NOMO-1 treated with DMSO at 0.1 percent for 48 hours (cell line): ENCODE measurements at regions not wholly inside any gene's neighbourhood (a gene's known extent, or its start where the extent isn't known, plus 50 kb on each side); places are given as distances from the start of the nearest gene placed in this dataset.
A peak's percentile ranks its signal among the peaks of the same experiment; 100 is the strongest.
"Not testable (repeated sequence)": the region's sequence is repeated elsewhere in the genome, so short reads cannot be mapped to it uniquely, and the experiment has no call there.

Experiments used
- DNase-seq: peaks from one replicate; lab custom pipeline; 2025; ENCODE audit not compliant: unreplicated experiment; lab: John Stamatoyannopoulos, UW

DNA sequence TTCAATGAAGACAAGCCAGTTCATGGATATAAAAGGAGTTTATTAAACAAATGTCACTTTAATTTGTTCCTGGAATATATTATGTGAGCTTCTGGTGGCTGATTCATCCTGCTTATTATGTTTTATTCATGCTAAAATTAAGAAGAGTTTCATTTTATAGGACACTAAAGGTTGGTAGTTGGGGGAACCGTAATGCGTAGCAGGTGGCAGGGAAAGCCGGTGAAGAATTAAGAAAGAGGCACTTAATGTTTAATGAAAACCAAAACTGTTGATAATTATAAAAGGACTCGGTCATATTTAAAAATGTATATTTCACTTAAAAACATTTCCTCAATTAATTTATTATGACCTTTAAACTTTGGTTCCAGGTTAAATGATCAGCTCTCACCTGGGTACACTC is 94.3 kb downstream of the XKR3 start:
- not testable (repeated sequence) for DNase-seq

DNA sequence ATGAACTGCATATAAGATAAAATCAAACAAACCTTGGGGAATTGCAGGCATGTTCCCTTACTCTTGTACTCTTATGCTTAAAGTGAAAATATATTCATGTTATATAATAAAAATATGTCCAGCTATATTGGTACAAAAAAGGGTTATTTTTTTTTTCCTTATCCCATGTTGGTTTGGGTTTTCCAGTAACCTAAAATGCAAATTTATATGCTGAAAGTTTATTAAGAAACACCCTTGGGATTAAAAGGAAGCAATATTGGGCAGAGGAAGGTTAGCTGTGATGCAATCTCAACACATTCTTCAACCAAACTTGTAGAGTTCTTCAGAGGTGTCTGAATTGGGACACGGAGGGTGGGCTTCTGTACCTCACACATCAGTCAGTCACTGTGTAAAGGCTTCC is 97.7 kb downstream of the XKR3 start:
- not testable (repeated sequence) for DNase-seq

DNA sequence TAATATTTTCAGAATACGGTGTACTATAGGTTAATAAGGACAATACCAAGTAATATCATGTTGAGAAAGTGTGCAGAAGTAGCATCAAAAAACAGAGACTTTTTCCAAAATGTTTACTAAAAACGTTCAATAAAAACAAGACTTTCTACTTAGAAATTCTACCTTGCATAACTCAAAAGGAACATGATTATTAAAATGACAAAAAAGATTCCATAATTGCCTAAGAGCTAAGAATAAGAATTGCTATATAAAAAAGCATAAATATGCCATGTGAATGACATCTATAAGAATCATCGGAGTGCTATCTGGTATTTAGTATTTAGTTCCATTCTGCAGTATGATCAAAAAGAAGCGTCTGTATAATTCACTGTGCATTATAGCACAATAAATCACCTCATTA is 102.0 kb downstream of the XKR3 start:
- DNase-seq, result not testable (repeated sequence)

DNA sequence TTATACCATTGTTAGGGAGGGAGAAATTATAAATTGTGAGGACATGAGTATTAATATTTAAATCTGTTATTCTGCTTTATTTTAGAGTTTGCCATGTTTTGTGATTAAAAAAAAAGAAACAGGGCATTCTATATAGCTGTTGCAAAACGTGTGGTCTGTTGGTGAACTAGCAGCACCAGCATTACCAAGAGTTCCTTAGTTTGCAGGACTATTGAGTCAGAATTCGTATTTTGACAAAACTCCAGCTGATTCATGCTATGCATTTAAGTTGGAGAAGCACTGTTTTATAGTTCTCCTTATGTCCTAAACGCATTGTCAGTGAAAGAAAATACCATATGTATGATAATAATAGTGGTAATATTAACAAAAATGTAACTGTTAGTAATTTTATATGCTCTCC is 102.6 kb downstream of the XKR3 start:
- peak; percentile 84 for DNase-seq

DNA sequence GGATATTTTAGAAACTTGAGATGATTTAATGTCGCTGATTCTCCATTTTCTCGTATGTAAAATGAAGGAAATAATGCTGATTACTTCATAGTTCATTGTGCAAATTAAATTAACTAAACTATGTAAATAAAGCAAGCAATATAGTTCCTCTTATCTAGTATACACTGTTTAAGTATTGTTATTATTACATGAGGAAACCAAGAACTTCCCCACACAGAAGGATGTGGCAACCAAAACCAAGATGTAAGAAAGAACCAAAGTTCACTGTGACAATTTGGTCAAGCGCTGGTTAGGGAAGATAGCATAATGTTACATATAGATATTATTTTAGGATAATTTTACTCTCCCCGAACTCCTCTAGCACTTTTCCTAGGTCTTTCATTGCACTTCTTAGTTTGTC is 103.2 kb downstream of the XKR3 start:
- DNase-seq, result peak; percentile 93

DNA sequence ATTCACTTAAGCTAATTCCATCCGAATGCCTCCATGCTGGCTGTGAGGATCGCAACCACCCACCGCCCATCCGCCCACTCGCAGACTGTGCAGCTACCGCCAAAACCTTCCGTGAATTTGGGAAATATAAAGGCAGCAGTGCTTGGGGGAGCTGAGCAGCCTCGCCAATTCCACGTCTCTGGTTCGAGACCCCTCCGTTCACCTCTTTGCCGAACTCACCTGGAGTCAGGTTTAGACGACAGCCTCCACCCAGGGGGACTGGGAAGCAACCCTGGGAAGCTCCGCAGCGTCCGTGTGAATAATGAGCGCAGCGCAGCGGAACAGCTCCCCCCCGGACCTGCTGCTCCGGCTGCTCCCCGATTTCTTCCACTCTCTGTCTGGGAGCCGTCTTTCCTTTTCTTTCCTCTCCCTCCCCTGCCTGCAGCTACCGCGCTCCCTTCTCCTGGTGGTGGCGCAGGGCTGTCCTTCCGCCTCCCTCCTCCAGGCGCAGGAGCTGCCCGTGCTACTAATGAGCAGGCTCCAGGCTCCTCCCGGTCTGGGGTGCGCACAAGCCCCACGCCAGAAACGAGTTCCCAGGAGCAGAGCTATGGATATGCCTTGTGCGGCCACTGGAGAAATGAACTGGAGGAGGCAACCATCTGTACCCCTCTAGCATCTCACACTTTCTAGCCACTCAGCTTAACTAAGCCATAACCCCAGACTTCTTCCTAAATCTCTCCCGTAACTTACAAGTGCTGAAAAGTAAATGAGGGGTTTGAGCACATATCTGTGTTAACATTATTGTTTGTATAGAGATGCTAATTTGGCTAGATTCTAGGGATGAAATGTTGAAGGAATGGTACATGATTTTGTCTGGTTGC is 107.3 kb downstream of the XKR3 start:
- no peak for DNase-seq

DNA sequence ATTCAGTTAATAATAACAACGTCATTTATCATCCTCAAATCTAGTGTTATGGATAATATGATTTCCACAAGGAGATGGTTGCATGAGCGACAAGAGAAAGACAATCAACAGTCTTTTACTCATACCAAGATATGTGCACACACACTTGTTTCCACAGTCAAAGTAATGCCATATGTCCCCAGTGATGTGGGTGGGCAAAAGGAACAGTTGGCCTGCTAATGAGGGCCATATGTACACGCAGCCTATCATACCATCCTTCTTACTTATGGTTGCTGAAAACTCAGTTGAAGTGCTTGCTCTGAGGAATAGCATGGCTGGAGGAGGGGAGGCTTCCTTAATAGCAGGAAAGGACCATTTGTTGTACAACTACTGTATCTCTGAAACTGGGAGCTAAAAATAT is 110.6 kb downstream of the XKR3 start:
- DNase-seq, result peak; percentile 28

DNA sequence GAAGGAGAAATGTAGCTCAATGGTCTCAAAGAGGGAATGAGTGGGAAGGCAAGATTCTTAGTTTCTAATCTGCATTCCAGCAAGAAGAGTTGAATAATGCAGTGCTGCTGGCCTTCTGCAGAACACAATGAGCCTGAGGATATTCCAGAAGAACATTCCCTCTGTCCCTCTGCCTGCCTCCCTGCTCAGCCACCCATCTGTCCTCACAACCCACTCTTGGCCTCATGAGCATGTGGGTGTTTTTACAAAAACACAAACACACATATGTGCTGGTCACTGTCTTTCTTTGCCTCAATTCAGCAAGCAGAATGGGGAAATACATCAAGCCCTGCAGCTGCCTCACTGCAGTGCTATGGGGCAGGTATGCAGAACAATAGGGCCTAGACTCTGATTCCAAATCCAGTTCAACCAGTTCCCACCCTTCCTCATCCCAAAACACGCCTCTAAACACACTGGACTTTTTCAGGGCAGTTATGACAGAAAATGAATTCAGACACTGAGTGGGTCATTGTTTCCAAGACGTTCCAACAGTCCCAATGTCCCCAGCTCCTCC is 109.8 kb upstream of the CCT8L2 start:
- DNase-seq, result not testable (repeated sequence)

DNA sequence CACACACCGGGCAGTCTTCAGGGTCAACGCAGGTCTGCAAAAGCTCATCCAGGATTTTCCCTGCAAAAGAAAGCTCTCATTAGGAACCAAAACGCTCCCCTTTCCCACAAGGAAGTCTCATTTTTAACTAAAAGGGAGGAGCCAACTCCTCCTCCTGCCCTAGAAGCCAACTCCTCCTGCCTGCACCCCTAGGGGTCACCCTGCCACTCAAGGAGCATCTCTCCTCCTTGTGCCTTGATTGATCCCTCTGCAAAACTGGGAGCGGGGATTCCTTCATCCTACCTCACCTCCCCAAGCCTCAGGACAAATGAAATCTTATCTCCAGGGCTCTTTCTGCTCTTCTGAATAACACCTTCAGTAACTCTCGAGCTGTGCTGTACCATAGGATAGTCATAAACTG is 107.8 kb upstream of the CCT8L2 start:
- not testable (repeated sequence) for DNase-seq

DNA sequence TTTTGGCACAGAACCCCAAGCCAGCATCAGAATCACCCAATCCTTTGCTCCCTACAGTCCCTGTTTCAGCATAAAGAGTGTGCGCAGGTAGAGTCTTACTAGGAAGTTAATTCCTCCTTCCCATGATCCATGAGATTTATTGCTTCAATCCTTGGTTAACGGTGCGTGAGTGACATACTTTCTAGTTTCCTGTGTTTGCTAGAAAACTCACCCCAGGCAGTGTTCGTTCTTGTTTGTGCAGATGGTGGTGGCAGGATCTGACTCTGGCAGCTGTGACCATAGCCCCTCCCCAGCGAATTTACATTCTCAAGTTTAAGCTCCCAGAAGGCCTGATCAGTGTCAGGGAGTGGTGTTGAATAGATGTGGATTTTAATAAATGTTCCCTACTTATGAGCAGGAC is 106.7 kb upstream of the CCT8L2 start:
- DNase-seq, result no peak

DNA sequence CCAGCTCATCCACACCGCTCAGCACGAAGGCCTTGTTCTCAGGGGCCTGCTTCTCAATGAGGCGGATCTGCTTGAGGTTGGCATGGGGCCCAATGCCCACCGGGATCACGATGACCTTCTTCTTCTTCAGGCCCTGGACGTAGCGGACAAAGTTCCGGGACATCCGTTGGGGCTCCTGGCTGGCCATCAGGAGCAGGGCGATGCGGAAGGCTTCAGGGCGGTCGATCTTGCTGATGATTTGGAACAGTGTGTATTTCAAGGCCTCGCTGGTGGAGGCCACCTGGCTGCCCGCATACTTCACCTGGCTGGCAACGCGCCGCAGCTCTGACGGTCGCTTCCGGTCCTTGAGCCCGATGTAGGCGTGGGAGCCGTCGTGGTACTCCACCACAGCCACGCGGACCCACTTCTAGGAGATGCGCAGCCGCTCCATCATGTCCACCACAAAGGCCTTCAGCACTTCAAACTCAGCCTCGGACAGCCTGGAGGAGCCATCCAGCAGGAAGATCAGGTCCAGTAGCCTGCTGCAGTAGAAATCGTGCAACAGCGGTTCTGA is 105.0 kb upstream of the CCT8L2 start:
- DNase-seq, result not testable (repeated sequence)

DNA sequence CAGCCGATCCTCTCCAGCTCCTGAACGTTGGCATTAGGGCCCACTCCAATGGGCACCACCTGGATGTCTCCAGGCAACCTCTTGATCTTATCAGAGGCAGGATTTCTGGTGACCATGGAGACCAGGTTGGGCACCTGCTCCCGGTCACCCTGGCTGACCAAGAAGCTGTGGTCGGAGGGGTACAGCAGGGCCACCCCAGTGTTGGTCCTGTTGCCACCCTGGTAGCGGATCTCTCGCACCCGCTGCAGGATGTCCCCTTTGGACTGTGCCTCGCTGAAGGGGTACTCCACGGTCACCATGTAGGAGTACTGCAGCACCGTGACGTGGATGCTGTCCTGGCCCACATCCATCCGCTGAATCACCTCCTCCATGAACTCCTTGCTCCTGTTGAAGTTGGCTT is 104.3 kb upstream of the CCT8L2 start:
- DNase-seq, result not testable (repeated sequence)

DNA sequence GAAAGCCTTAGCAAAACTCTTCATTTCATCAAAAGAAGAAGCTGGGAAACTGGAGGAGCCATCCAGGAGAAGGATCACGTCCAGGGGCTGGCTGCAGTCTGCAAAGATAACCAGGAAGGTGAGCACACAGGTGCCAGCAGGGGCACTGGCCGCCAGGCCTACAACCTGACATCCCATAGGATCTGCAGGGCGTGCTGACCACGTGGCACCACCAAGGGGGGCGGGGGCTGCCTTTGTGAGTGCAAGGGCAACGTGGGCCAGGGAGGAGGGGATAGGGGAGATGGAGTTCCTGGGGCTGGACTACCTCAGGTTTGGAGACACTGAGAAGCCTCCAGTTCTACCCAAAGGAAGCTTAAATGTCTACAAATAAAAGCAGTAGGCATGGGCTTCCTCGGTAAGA is 102.7 kb upstream of the CCT8L2 start:
- no peak for DNase-seq

DNA sequence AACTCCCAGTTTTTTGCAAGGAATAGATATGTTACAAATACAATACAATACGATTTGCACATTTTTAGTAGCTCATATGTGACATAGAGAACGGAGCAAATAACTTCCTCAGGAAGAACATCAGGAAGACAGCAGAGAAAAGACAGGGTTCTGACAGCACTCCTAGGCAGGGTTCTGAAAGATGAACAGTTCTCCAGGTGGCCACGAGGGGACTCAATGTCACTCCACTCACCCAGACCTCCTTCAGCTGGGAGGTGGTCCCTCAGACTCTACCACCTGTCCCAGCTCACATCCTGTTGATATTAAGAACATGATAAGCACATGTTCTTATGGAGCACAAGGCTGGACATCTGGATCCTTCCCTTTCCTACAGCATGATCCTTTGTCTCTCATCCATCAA is 101.1 kb upstream of the CCT8L2 start:
- DNase-seq, result not testable (repeated sequence)

DNA sequence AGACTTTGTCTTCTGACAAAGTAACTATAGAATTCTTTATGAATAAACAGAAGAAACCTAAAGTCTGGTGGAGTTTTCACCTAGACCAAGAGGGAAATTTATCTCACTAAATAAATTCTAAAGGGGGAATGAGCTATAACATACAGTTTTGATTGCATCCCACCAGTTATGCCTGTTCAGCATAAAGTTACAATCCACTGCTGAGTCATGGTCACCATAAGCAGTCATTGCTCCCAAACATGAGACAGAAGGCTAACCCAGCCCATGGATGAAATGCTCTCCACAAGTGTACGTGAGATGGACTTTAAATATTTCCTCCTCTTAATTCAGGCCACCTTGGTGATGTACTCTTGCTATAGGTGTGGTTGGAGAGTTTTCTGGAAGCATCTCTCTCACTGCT is 96.7 kb upstream of the CCT8L2 start:
- not testable (repeated sequence) for DNase-seq

DNA sequence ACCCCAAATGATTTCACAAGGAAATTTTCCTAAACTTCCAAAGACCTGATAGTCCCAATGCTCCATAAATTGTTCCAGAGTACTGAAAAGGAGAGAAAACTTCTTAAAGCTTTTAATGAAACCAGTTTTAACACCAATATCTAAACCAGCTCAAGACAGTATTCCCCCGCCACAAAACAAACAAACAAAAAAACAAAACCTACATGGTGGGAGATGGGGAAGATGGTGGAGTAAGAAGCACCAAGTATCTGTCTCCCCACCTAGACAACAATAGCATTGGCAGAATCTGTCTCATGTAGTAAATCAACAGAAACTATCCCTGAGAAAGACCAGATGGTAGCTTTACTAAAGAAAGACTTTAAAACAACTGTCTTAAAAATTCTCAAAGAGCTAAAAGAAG is 88.7 kb upstream of the CCT8L2 start:
- not testable (repeated sequence) for DNase-seq

DNA sequence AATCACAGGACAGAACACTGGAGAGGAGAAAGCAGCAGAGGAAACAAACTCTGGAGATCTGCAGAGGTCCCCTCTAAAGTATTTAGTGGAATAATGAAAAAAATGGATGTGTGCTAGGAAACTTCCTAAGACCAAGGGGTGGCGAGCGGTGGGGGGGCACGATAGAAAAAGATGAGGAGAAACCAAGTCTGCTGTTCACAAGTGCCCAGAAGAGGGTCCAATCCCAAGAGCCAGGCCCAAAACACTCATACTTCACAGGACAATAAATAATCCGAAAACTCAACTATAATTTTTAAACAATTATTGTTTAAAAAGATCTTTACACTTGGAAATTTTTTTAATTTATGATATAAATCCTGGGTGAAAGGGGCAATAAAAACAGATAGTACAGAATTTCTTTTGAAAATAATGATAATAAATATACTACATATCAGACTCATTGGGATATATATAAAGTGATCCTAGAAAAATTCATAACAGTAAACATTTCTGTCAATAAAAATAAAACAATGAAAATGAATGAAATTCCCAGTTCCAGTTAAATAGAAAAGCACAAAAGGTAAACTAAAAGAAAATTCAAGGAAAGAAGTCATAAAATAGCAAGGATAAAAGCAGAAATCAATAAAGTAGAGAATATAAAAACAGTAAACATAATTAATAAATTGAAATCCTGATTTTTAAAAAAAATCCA is 87.7 kb upstream of the CCT8L2 start:
- not testable (repeated sequence) for DNase-seq

DNA sequence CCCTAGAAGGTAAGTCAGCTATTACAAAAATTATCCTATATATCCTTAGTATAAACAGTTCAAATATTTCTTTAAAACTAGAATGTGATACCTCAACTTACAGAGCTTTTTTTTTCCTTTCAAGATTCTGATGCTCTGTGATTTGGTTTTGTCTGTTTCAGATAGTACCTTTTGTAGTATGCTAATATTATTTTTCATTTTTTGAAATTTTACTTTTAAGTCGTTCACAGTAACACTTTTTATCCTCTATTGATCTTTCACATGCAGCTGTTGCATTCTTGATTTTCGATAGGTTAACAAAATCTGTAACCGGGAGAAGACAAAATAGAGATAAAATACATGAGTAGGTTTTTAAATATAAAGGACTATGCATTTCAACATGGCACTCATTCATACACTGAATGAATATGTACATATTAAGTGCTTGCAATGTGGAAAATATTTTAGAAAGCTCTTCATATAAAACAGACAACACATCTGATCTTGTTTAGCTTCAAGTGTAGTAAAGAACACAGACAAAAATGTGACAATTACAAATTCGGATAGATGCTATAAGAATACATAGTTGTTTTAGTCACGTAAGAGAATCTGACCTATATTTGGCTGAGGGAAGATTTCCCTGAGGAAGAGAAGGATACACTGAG is 86.7 kb upstream of the CCT8L2 start:
- DNase-seq, result not testable (repeated sequence)

DNA sequence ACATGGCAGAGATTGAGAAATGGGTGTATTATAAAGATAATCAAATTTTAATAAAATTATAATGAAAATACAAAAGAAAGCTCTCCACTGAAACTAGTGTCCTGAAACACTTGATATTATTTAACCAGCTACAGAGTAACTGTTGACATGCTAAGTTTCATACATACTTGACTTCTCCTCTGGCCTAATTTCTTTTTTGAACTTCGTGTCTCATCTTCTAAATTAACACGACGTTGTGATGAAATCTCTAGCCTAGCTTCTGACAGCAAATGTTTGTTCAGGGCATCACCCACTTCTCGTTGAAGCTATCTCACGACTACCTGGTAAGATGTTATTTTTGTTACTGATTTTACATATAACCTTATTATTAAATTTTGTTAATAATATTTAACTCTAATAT is 80.8 kb upstream of the CCT8L2 start:
- not testable (repeated sequence) for DNase-seq

DNA sequence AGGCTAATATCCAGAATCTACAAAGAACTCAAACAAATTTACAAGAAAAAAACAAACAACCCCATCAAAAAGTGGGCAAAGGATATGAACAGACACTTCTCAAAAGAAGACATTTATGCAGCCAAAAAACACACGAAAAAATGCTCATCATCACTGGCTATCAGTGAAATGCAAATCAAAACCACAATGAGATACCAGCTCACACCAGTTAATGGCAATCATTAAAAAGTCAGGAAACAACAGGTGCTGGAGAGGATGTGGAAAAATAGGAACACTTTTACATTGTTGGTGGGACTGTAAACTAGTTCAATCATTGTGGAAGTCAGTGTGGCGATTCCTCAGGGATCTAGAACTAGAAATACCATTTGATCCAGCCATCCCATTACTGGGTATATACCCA is 73.0 kb upstream of the CCT8L2 start:
- not testable (repeated sequence) for DNase-seq

DNA sequence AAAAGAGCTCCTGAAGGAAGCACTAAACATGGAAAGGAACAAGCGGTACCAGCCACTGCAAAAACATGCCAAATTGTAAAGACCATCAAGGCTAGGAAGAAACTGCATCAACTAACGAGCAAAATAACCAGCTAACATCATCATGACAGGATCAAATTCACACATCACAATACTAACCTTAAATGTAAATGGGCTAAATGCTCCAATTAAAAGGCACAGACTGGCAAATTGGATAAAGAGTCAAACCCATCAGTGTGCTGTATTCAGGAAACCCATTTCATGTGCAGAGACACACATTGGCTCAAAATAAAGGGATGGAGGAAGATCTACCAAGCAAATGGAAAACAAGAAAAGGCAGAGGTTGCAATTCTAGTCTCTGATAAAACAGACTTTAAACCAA is 69.7 kb upstream of the CCT8L2 start:
- not testable (repeated sequence) for DNase-seq
